ENCODE measurements at regions not wholly inside any gene's neighbourhood (a gene's known extent, or its start where the extent isn't known, plus 50 kb on each side); places are given as distances from the start of the nearest gene placed in this dataset.
"Not testable (repeated sequence)": the region's sequence is repeated elsewhere in the genome, so short reads cannot be mapped to it uniquely, and the experiment has no call there.

- no peak for DNase-seq
Observed at GRCh38 chr17:77793146-77793970, 165.1 kb upstream of the TNRC6C start.

GRCh38 chr17:77793971-77794235 lies 164.6 kb upstream of the TNRC6C start:
- DNase-seq: no peak

GRCh38 chr17:77794846-77795245 lies 163.7 kb upstream of the TNRC6C start:
- no peak for DNase-seq

GRCh38 chr17:77795685-77796084 lies 162.8 kb upstream of the TNRC6C start:
- no peak for DNase-seq

- no peak for DNase-seq
Observed at GRCh38 chr17:77796176-77796860, 162.2 kb upstream of the TNRC6C start.

GRCh38 chr17:77798031-77798430 lies 160.5 kb upstream of the TNRC6C start:
- DNase-seq: no peak

- no peak for DNase-seq
Observed at GRCh38 chr17:77798481-77798880, 160.0 kb upstream of the TNRC6C start.

- DNase-seq: no peak
Observed at GRCh38 chr17:77800816-77801215, 157.7 kb upstream of the TNRC6C start.

GRCh38 chr17:77801545-77802332 lies 156.8 kb upstream of the TNRC6C start:
- no peak for DNase-seq

GRCh38 chr17:77802333-77802615 lies 156.2 kb upstream of the TNRC6C start:
- no peak for DNase-seq

- no peak for DNase-seq
Observed at GRCh38 chr17:77802811-77803220, 155.7 kb upstream of the TNRC6C start.

- no peak for DNase-seq
Observed at GRCh38 chr17:77803726-77804125, 154.8 kb upstream of the TNRC6C start.

GRCh38 chr17:77804796-77805426 lies 153.6 kb upstream of the TNRC6C start:
- no peak for DNase-seq

GRCh38 chr17:77805970-77806369 lies 152.5 kb upstream of the TNRC6C start:
- not testable (repeated sequence) for DNase-seq

GRCh38 chr17:77807051-77807745 lies 151.3 kb upstream of the TNRC6C start:
- DNase-seq: no peak

GRCh38 chr17:77807746-77808441 lies 150.6 kb upstream of the TNRC6C start:
- no peak for DNase-seq

- DNase-seq: no peak
Observed at GRCh38 chr17:77808686-77809425, 149.6 kb upstream of the TNRC6C start.

- no peak for DNase-seq
Observed at GRCh38 chr17:77809814-77810213, 148.7 kb upstream of the TNRC6C start.

GRCh38 chr17:77810536-77810935 lies 148.0 kb upstream of the TNRC6C start:
- no peak for DNase-seq

- DNase-seq: no peak
Observed at GRCh38 chr17:77811521-77811920, 147.0 kb upstream of the TNRC6C start.

- no peak for DNase-seq
Observed at GRCh38 chr17:77814091-77814772, 144.3 kb upstream of the TNRC6C start.

Data from activated CD4-positive, alpha-beta T cell treated with anti-CD3 and anti-CD28 coated beads, Interleukin-10, Interleukin-2, amounts not matched to agents 100 ng/mL and 50 ng/mL, durations not matched to agents 16 hours and 8 hours (primary cell).